ENCODE measurements at regions not wholly inside any gene's neighbourhood (a gene's known extent, or its start where the extent isn't known, plus 50 kb on each side); places are given as distances from the start of the nearest gene placed in this dataset.

DNA sequence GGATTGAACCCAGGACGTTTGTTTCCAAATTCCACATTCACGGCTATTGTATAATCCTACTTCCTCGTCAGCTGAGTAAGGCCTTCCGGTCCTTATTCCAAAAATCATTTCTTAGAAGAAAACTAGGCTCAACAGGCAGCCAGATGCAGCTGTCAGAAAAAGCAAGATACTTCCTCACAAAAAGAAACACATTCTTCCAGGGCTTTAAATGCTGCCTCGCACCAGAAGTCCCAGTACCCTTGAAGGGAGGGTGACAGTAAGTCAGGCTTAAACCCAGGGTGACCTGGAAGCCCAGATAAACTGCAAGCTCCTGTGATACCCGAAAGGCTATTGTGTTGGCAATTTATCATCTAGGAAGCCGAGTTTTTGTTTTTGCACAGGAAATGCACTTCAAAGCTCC, 414.0 kb downstream of the NFIB start:
- no peak for TF ChIP-seq CTBP1 (IDR thresholded peaks at IDR 0.05; ENCODE audit: borderline replicate concordance)
- no peak for TF ChIP-seq BHLHE40 (IDR thresholded peaks at IDR 0.05; ENCODE audit: borderline replicate concordance)
- TF ChIP-seq ARNT (IDR thresholded peaks at IDR 0.05): no peak
- no peak for TF ChIP-seq PKNOX1 (IDR thresholded peaks at IDR 0.05)
- no peak for TF ChIP-seq HDGF (IDR thresholded peaks at IDR 0.05; ENCODE audit: borderline replicate concordance)
- no peak for TF ChIP-seq SP1 (IDR thresholded peaks at IDR 0.05)
- no peak for TF ChIP-seq LEF1 (IDR thresholded peaks at IDR 0.05; ENCODE audit: borderline replicate concordance)
- no peak for TF ChIP-seq FOXA1 (IDR thresholded peaks at IDR 0.05)
- no peak for TF ChIP-seq SUZ12 (IDR thresholded peaks at IDR 0.05)

Data from HEK293T (cell line).